CD14-positive monocyte (primary cell): ENCODE measurements at regions not wholly inside any gene's neighbourhood (a gene's known extent, or its start where the extent isn't known, plus 50 kb on each side); places are given as distances from the start of the nearest gene placed in this dataset.

Source experiments
- DNase-seq, 3 donors: peaks; one replicate each; pipeline ENCODE4 v3.0.0-alpha.2; 2011 to 2022
- H2AFZ ChIP-seq: 2 replicates; pipeline ENCODE4 v1.6.0; 2012; ENCODE audit warnings: mild to moderate bottlenecking, low read depth, low read length, inconsistent platforms; ENCODE audit not compliant: insufficient read depth, poor library complexity, severe bottlenecking
- H3K27ac ChIP-seq, 2 donors: 1 replicate in 1 of 2; 2 replicates in 1 of 2; pipeline ENCODE4 v1.5.1; 2012 to 2013; ENCODE audit warnings: low read length in 2 of 2, control low read depth in 1 of 2, inconsistent platforms in 1 of 2, low read depth in 1 of 2, mild to moderate bottlenecking in 1 of 2
- H3K27me3 ChIP-seq, 2 donors: one replicate each; pipeline versions ENCODE4 v1.6.0 to v1.6.1; 2011 to 2013; ENCODE audit warnings: low read length in 2 of 2; ENCODE audit not compliant: control insufficient read depth in 2 of 2, insufficient read depth in 2 of 2
- H3K36me3 ChIP-seq, 2 donors: replicated peaks in 1 of 2; 1 replicate in 1 of 2; 2 replicates in 1 of 2; pipeline versions ENCODE4 v1.5.1 to v1.6.1; 2012 to 2013; ENCODE audit warnings: low read length in 2 of 2, control low read depth in 1 of 2, inconsistent platforms in 1 of 2, mild to moderate bottlenecking in 1 of 2; ENCODE audit not compliant: insufficient read depth in 2 of 2, control insufficient read depth in 1 of 2
- H3K4me1 ChIP-seq, 2 donors: 1 replicate in 1 of 2; 2 replicates in 1 of 2; pipeline versions ENCODE4 v1.5.1 to v1.6.1; 2012 to 2013; ENCODE audit warnings: low read length in 2 of 2, control low read depth in 1 of 2, inconsistent platforms in 1 of 2, mild to moderate bottlenecking in 1 of 2, moderate library complexity in 1 of 2; ENCODE audit not compliant: insufficient read depth in 2 of 2, control insufficient read depth in 1 of 2
- H3K4me2 ChIP-seq: replicated peaks from 2 replicates; pipeline ENCODE3; 2012; ENCODE audit warnings: low read length, moderate library complexity, mild to moderate bottlenecking; ENCODE audit not compliant: poor library complexity, severe bottlenecking; ENCODE audit errors: extremely low read depth
- H3K4me3 ChIP-seq, 3 experiments: fragments of 200-600 bp in 1 of 3; sonication (generic) in 1 of 3; replicated peaks in 1 of 3; 1 replicate in 2 of 3; 2 replicates in 1 of 3; pipeline ENCODE4 v1.5.1; 2011 to 2013; ENCODE audit warnings: low read length in 3 of 3, mild to moderate bottlenecking in 3 of 3, control low read depth in 2 of 3, low read depth in 2 of 3, inconsistent platforms in 1 of 3, moderate library complexity in 1 of 3
- H3K79me2 ChIP-seq: 2 replicates; pipeline ENCODE4 v1.6.0; 2012; ENCODE audit warnings: mild to moderate bottlenecking, control low read depth, inconsistent platforms, low read length, moderate library complexity; ENCODE audit not compliant: insufficient read depth
- H3K9ac ChIP-seq: 2 replicates; pipeline ENCODE4 v1.6.0; 2017; ENCODE audit warnings: low read length, mild to moderate bottlenecking; ENCODE audit not compliant: insufficient read depth, poor library complexity, severe bottlenecking
- H3K9me3 ChIP-seq, 2 donors: replicated peaks in 1 of 2; 1 replicate in 1 of 2; 2 replicates in 1 of 2; pipeline versions ENCODE4 v1.5.1 to v1.6.1; 2012 to 2013; ENCODE audit warnings: low read length in 2 of 2, control low read depth in 1 of 2; ENCODE audit not compliant: control insufficient read depth in 1 of 2, insufficient read depth in 1 of 2
- H4K20me1 ChIP-seq: 2 replicates; pipeline ENCODE4 v1.6.0; 2012; ENCODE audit warnings: mild to moderate bottlenecking, low read length, control low read depth, moderate library complexity; ENCODE audit not compliant: insufficient read depth
- H3K27ac Mint-ChIP-seq, 7 donors: one replicate each; pipeline ENCODE4 v1.8.0; 2020; ENCODE audit warnings: mild to moderate bottlenecking in 7 of 7, mixed read lengths in 7 of 7, moderate library complexity in 6 of 7, inconsistent platforms in 2 of 7
- H3K27me3 Mint-ChIP-seq, 3 donors: one replicate each; pipeline ENCODE4 v1.8.0; 2021 to 2022; ENCODE audit warnings: low read depth in 3 of 3, mild to moderate bottlenecking in 3 of 3, mixed read lengths in 3 of 3, moderate library complexity in 3 of 3, inconsistent platforms in 1 of 3
- H3K36me3 Mint-ChIP-seq, 2 donors: one replicate each; pipeline ENCODE4 v1.8.0; 2020; ENCODE audit warnings: mixed read lengths in 2 of 2, inconsistent platforms in 1 of 2, mild to moderate bottlenecking in 1 of 2
- H3K4me1 Mint-ChIP-seq: one replicate; pipeline ENCODE4 v1.8.0; 2020; ENCODE audit warnings: mild to moderate bottlenecking, mixed read lengths
- H3K4me3 Mint-ChIP-seq, 2 donors: one replicate each; pipeline ENCODE4 v1.8.0; 2020; ENCODE audit warnings: mild to moderate bottlenecking in 2 of 2, mixed read lengths in 2 of 2, moderate library complexity in 1 of 2
- H3K9me3 Mint-ChIP-seq, 7 donors: one replicate each; pipeline ENCODE4 v1.8.0; 2020 to 2022; ENCODE audit warnings: mixed read lengths in 7 of 7, mild to moderate bottlenecking in 6 of 7, moderate library complexity in 6 of 7, inconsistent platforms in 2 of 7
- CTCF ChIP-seq: fragments of 200-600 bp; IDR thresholded peaks from one replicate; pipeline ENCODE4 v1.8.0; 2022; ENCODE audit warnings: antibody characterized with exemption, mild to moderate bottlenecking
- WGBS: methylation state at CpG from one replicate; pipeline ENCODE4 v1.1.5; 2013; ENCODE audit warnings: missing lambda C conversion rate; ENCODE audit not compliant: insufficient coverage; 5-methylcytosine and 5-hydroxymethylcytosine counted together
- intact Hi-C, 2 donors: fragments of 100-400 bp; cut with micrococcal nuclease; formaldehyde crosslinking; loops; one replicate each; pipeline versions ENCODE4 v1.15.0 to v1.15.1; 2023

- no peaks in the 10 kb centered on the region for H3K4me1 ChIP-seq
- Mint-ChIP-seq H3K36me3 (no peaks in the 10 kb centered on the region), H3K4me3 (no peak overlapping the region), H3K9me3 (no peaks in the 10 kb centered on the region), H3K4me1 (no peaks in the 10 kb centered on the region), H3K27me3 (peaks cover 0 to 2% (median 2%) of the 10 kb centered on the region in 3 donors), H3K27ac (no peak overlapping the region)
- no peak overlapping the region for H3K9ac ChIP-seq
- no peaks in the 10 kb centered on the region for H3K27me3 ChIP-seq
- no peak overlapping the region for H3K27ac ChIP-seq
- no peak overlapping the region for H3K4me2 ChIP-seq
- intact Hi-C loops: no loop called here
- WGBS: 100% methylated on average over 1 of the region's 2 CpGs
- H3K4me3 ChIP-seq: no peak overlapping the region
- no peak for TF ChIP-seq CTCF
- no peaks in the 10 kb centered on the region for H3K36me3 ChIP-seq
- no peak for DNase-seq
- no peak overlapping the region for H2AFZ ChIP-seq
- no peaks in the 10 kb centered on the region for H3K79me2 ChIP-seq
- H3K9me3 ChIP-seq: no peaks in the 10 kb centered on the region
- H4K20me1 ChIP-seq: no peaks in the 10 kb centered on the region
Observed at GRCh38 chr2:129402076-129402475, 577.4 kb upstream of the RAB6C start.

- Histone ChIP-seq H2AFZ (no peak overlapping the region), H4K20me1 (no peaks in the 10 kb centered on the region), H3K9me3 (no peaks in the 10 kb centered on the region), H3K27ac (no peak overlapping the region), H3K36me3 (no peaks in the 10 kb centered on the region), H3K4me1 (no peaks in the 10 kb centered on the region), H3K4me2 (no peak overlapping the region), H3K27me3 (no peaks in the 10 kb centered on the region), H3K9ac (no peak overlapping the region), H3K4me3 (no peak overlapping the region), H3K79me2 (no peaks in the 10 kb centered on the region)
- Mint-ChIP-seq H3K9me3 (peaks cover 0 to under 1% (median 0%) of the 10 kb centered on the region in 7 donors), H3K27me3 (peaks cover 0 to 2% (median 0%) of the 10 kb centered on the region in 3 donors), H3K4me3 (no peak overlapping the region), H3K27ac (no peak overlapping the region), H3K4me1 (no peaks in the 10 kb centered on the region), H3K36me3 (no peaks in the 10 kb centered on the region)
- no peak for DNase-seq
- no peak for TF ChIP-seq CTCF
- intact Hi-C loops: no loop called here
- 100% methylated on average over 1 of the region's 2 CpGs for WGBS
Observed at GRCh38 chr2:129404000-129404685, 575.3 kb upstream of the RAB6C start.
